Astrocyte (in vitro differentiated cells and primary cell): ENCODE measurements at regions not wholly inside any gene's neighbourhood (a gene's known extent, or its start where the extent isn't known, plus 50 kb on each side); places are given as distances from the start of the nearest gene placed in this dataset.

Experiments
- DNase-seq: peaks from one replicate; pipeline ENCODE4 v3.0.0-alpha.2; 2010; ENCODE audit warnings: low read depth
- FAIRE-seq: peaks from 2 replicates; lab custom pipeline; 2011; peaks lifted over from hg19 to GRCh38; lab: Jason Lieb, UNC
- H2AFZ ChIP-seq: 2 replicates; pipeline ENCODE4 v1.6.0; 2012; ENCODE audit warnings: low read depth, low read length, inconsistent platforms
- H3K27ac ChIP-seq: 2 replicates; pipeline ENCODE4 v1.5.1; 2011; ENCODE audit warnings: low read depth, low read length, inconsistent platforms
- H3K27me3 ChIP-seq: 2 replicates; pipeline ENCODE4 v1.6.0; 2011; ENCODE audit warnings: low read length, inconsistent platforms; ENCODE audit not compliant: insufficient read depth
- H3K36me3 ChIP-seq: 2 replicates; pipeline ENCODE4 v1.5.1; 2011; ENCODE audit warnings: low read length, inconsistent platforms; ENCODE audit not compliant: insufficient read depth
- H3K4me1 ChIP-seq: 2 replicates; pipeline ENCODE4 v1.5.1; 2011; ENCODE audit warnings: low read length, inconsistent platforms; ENCODE audit not compliant: insufficient read depth
- H3K4me2 ChIP-seq: 2 replicates; pipeline ENCODE4 v1.6.0; 2012; ENCODE audit warnings: low read length, inconsistent platforms
- H3K4me3 ChIP-seq: 2 replicates; pipeline ENCODE4 v1.5.1; 2011; ENCODE audit warnings: low read depth, mild to moderate bottlenecking, low read length, inconsistent platforms; ENCODE audit not compliant: insufficient read depth
- H3K79me2 ChIP-seq: 2 replicates; pipeline ENCODE4 v1.6.0; 2012; ENCODE audit warnings: mild to moderate bottlenecking, low read length, inconsistent platforms; ENCODE audit not compliant: insufficient read depth
- H3K9ac ChIP-seq: 2 replicates; pipeline ENCODE4 v1.6.0; 2012; ENCODE audit warnings: mild to moderate bottlenecking, low read length, inconsistent platforms
- H3K9me3 ChIP-seq: 2 replicates; pipeline ENCODE4 v1.5.1; 2012; ENCODE audit warnings: low read depth, mild to moderate bottlenecking, low read length, inconsistent platforms; ENCODE audit not compliant: insufficient read depth
- H4K20me1 ChIP-seq: 2 replicates; pipeline ENCODE4 v1.6.0; 2012; ENCODE audit warnings: low read length, inconsistent platforms; ENCODE audit not compliant: insufficient read depth
- H3K27ac Mint-ChIP-seq: one replicate; pipeline ENCODE4 v1.8.0; 2021; ENCODE audit warnings: mild to moderate bottlenecking, mixed read lengths; ENCODE audit not compliant: unreplicated experiment
- H3K27me3 Mint-ChIP-seq: one replicate; pipeline ENCODE4 v1.8.0; 2021; ENCODE audit warnings: low read depth, mixed read lengths; ENCODE audit not compliant: unreplicated experiment
- H3K36me3 Mint-ChIP-seq: one replicate; pipeline ENCODE4 v1.8.0; 2021; ENCODE audit warnings: low read depth, mixed read lengths; ENCODE audit not compliant: unreplicated experiment
- H3K4me1 Mint-ChIP-seq: one replicate; pipeline ENCODE4 v1.8.0; 2021; ENCODE audit warnings: low read depth, mixed read lengths; ENCODE audit not compliant: unreplicated experiment
- H3K4me3 Mint-ChIP-seq: one replicate; pipeline ENCODE4 v1.8.0; 2021; ENCODE audit warnings: mild to moderate bottlenecking, moderate library complexity, mixed read lengths; ENCODE audit not compliant: unreplicated experiment
- H3K9me3 Mint-ChIP-seq: one replicate; pipeline ENCODE4 v1.8.0; 2021; ENCODE audit warnings: mild to moderate bottlenecking, mixed read lengths; ENCODE audit not compliant: unreplicated experiment
- EZH2 ChIP-seq: IDR thresholded peaks from 2 replicates; pipeline ENCODE4 v1.6.1; 2012; ENCODE audit warnings: mild to moderate bottlenecking, low read length, inconsistent platforms; ENCODE audit not compliant: insufficient read depth
- TF ChIP-seq, protein P1 (sequence below): IDR thresholded peaks from 2 replicates; pipeline ENCODE4 v1.5.1; 2011; ENCODE audit warnings: low read depth, mild to moderate bottlenecking, inconsistent platforms, low read length, moderate library complexity; ENCODE audit not compliant: insufficient read depth

DNA sequence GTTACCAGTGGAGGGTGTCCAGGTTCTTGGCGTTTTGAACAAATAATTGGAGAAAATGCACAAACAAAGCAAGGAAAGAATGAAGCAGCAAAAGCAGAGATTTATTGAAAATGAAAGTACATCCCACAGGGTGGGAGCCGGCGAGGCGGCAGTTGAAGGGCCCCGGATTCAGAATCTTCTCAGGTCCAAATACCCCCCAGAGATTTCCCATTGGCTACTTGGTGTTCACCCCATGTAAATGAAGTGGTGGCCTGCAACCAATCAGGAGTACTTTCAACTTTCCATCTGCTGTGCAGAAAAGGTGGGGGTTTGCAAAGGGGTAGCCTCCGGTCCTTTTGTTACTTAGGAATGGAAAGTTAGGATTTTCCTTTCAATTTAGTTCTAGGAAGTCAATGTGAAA is 1447.0 kb downstream of the C4orf33 start:
- Mint-ChIP-seq H3K27me3 (no peaks in the 10 kb centered on the region), H3K9me3 (no peaks in the 10 kb centered on the region), H3K27ac (no peak overlapping the region), H3K4me3 (no peak overlapping the region), H3K4me1 (no peaks in the 10 kb centered on the region), H3K36me3 (no peaks in the 10 kb centered on the region)
- no peaks in the 10 kb centered on the region for H3K9me3 ChIP-seq
- no peak overlapping the region for H3K4me3 ChIP-seq
- no peak overlapping the region for H3K27ac ChIP-seq
- no peaks in the 10 kb centered on the region for H4K20me1 ChIP-seq
- no peaks in the 10 kb centered on the region for H3K36me3 ChIP-seq
- no peaks in the 10 kb centered on the region for H3K27me3 ChIP-seq
- no peak overlapping the region for H3K4me2 ChIP-seq
- no peak for DNase-seq
- no peak for FAIRE-seq
- H3K79me2 ChIP-seq: no peaks in the 10 kb centered on the region
- no peaks in the 10 kb centered on the region for H3K4me1 ChIP-seq
- TF ChIP-seq, protein P1, sequence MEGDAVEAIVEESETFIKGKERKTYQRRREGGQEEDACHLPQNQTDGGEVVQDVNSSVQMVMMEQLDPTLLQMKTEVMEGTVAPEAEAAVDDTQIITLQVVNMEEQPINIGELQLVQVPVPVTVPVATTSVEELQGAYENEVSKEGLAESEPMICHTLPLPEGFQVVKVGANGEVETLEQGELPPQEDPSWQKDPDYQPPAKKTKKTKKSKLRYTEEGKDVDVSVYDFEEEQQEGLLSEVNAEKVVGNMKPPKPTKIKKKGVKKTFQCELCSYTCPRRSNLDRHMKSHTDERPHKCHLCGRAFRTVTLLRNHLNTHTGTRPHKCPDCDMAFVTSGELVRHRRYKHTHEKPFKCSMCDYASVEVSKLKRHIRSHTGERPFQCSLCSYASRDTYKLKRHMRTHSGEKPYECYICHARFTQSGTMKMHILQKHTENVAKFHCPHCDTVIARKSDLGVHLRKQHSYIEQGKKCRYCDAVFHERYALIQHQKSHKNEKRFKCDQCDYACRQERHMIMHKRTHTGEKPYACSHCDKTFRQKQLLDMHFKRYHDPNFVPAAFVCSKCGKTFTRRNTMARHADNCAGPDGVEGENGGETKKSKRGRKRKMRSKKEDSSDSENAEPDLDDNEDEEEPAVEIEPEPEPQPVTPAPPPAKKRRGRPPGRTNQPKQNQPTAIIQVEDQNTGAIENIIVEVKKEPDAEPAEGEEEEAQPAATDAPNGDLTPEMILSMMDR: no peak
- no peak for TF ChIP-seq EZH2
- H3K9ac ChIP-seq: no peak overlapping the region
- no peak overlapping the region for H2AFZ ChIP-seq

- H3K27me3 Mint-ChIP-seq: no peaks in the 10 kb centered on the region
- DNase-seq (no peak), FAIRE-seq (no peak)
- TF ChIP-seq EZH2: no peak
- TF ChIP-seq, protein P1: no peak
- Histone ChIP-seq H2AFZ (no peak overlapping the region), H4K20me1 (no peaks in the 10 kb centered on the region), H3K27ac (no peak overlapping the region), H3K4me1 (no peaks in the 10 kb centered on the region), H3K4me2 (no peak overlapping the region), H3K79me2 (no peaks in the 10 kb centered on the region), H3K4me3 (no peak overlapping the region), H3K27me3 (no peaks in the 10 kb centered on the region), H3K36me3 (no peaks in the 10 kb centered on the region), H3K9me3 (no peaks in the 10 kb centered on the region), H3K9ac (no peak overlapping the region)
- H3K4me1 Mint-ChIP-seq: no peaks in the 10 kb centered on the region
- no peaks in the 10 kb centered on the region for H3K36me3 Mint-ChIP-seq
- H3K27ac Mint-ChIP-seq: no peak overlapping the region
- H3K4me3 Mint-ChIP-seq: no peak overlapping the region
- H3K9me3 Mint-ChIP-seq: no peaks in the 10 kb centered on the region
These were observed 1449.2 kb downstream of the C4orf33 start for GRCh38 chr4:130545171-130545570.

- Histone ChIP-seq H3K9me3 (no peaks in the 10 kb centered on the region), H3K79me2 (no peaks in the 10 kb centered on the region), H3K4me1 (no peaks in the 10 kb centered on the region), H2AFZ (no peak overlapping the region), H3K9ac (no peak overlapping the region), H3K4me2 (no peak overlapping the region), H3K27ac (no peak overlapping the region), H3K4me3 (no peak overlapping the region), H3K36me3 (no peaks in the 10 kb centered on the region), H3K27me3 (no peaks in the 10 kb centered on the region), H4K20me1 (no peaks in the 10 kb centered on the region)
- H3K9me3 Mint-ChIP-seq: no peaks in the 10 kb centered on the region
- H3K27me3 Mint-ChIP-seq: no peaks in the 10 kb centered on the region
- no peak overlapping the region for H3K27ac Mint-ChIP-seq
- FAIRE-seq: no peak
- H3K4me3 Mint-ChIP-seq: no peak overlapping the region
- DNase-seq: no peak
- no peaks in the 10 kb centered on the region for H3K4me1 Mint-ChIP-seq
- H3K36me3 Mint-ChIP-seq: no peaks in the 10 kb centered on the region
- TF ChIP-seq EZH2: no peak
- TF ChIP-seq, protein P1: no peak
These were observed 1449.6 kb downstream of the C4orf33 start for GRCh38 chr4:130545596-130545995.
